WTC11 (cell line): ENCODE measurements at regions not wholly inside any gene's neighbourhood (a gene's known extent, or its start where the extent isn't known, plus 50 kb on each side); places are given as distances from the start of the nearest gene placed in this dataset.

ENCODE experiments used
- ATAC-seq: fragments of 200-7000 bp; cut with Tn5 transposase; 2 replicates; pipeline ENCODE4 v1.10.0; 2021; ENCODE audit warnings: mild to moderate bottlenecking, moderate library complexity
- CTCF ChIA-PET: fragments of 300-600 bp; sonication (Branson Sonifier 250); formaldehyde crosslinking; loops from one replicate; lab custom pipeline; 2021; ENCODE audit warnings: antibody characterized with exemption; lab: Charles Lee
- POLR2A ChIA-PET: fragments of 350-600 bp; sonication (Branson Sonifier 250); formaldehyde crosslinking; loops from one replicate; lab custom pipeline; 2021; ENCODE audit warnings: antibody characterized with exemption; lab: Charles Lee
- DNase-seq: peaks from one replicate; pipeline ENCODE4 v3.0.0; 2021; ENCODE audit warnings: low spot score
- H3K27ac Mint-ChIP-seq: 2 replicates; pipeline ENCODE4 v1.8.0; 2021; ENCODE audit warnings: mixed read lengths
- H3K27me3 Mint-ChIP-seq: 2 replicates; pipeline ENCODE4 v1.8.0; 2021; ENCODE audit warnings: low read depth, mild to moderate bottlenecking, moderate library complexity, mixed read lengths
- H3K36me3 Mint-ChIP-seq: 2 replicates; pipeline ENCODE4 v1.8.0; 2021; ENCODE audit warnings: mixed read lengths
- H3K4me1 Mint-ChIP-seq: 2 replicates; pipeline ENCODE4 v1.8.0; 2022; ENCODE audit warnings: mixed read lengths
- H3K4me3 Mint-ChIP-seq: 2 replicates; pipeline ENCODE4 v1.8.0; 2021; ENCODE audit warnings: mild to moderate bottlenecking, moderate library complexity, mixed read lengths
- H3K9me3 Mint-ChIP-seq: 2 replicates; pipeline ENCODE4 v1.8.0; 2021; ENCODE audit warnings: mixed read lengths
- AFF4 ChIP-seq: sonication (generic); formaldehyde crosslinking; IDR thresholded peaks from 2 replicates; pipeline ENCODE4 v1.8.1; 2023; ENCODE audit warnings: mild to moderate bottlenecking, missing genetic modification reagents, borderline replicate concordance
- ETV6 ChIP-seq: sonication (generic); formaldehyde crosslinking; IDR thresholded peaks from 2 replicates; pipeline ENCODE4 v1.8.1; 2022; ENCODE audit warnings: mild to moderate bottlenecking, missing genetic modification reagents
- FOXP1 ChIP-seq: sonication (generic); formaldehyde crosslinking; IDR thresholded peaks from 2 replicates; pipeline ENCODE4 v1.8.0; 2022; ENCODE audit warnings: missing genetic modification reagents, mild to moderate bottlenecking, moderate library complexity, borderline replicate concordance
- GRHL2 ChIP-seq: fragments of 250-450 bp; sonication (Bioruptor Pico); IDR thresholded peaks from 2 replicates; pipeline ENCODE4 v1.8.0; 2022; ENCODE audit warnings: mild to moderate bottlenecking, moderate library complexity; ENCODE audit not compliant: insufficient replicate concordance, severe bottlenecking
- NFATC4 ChIP-seq: fragments of 250-450 bp; sonication (Bioruptor Pico); IDR thresholded peaks from 2 replicates; pipeline ENCODE4 v1.9.0; 2021; ENCODE audit warnings: mild to moderate bottlenecking
- NFE2L1 ChIP-seq: sonication (generic); formaldehyde crosslinking; IDR thresholded peaks from 2 replicates; pipeline ENCODE4 v1.8.1; 2023; ENCODE audit warnings: missing genetic modification reagents
- RORB ChIP-seq: fragments of 250-450 bp; sonication (Bioruptor Pico); IDR thresholded peaks from 2 replicates; pipeline ENCODE4 v1.9.0; 2021; ENCODE audit warnings: mild to moderate bottlenecking
- SMAD4 ChIP-seq: sonication (generic); formaldehyde crosslinking; IDR thresholded peaks from 2 replicates; pipeline ENCODE4 v1.8.0; 2022; ENCODE audit warnings: mild to moderate bottlenecking, missing genetic modification reagents
- STAT6 ChIP-seq: sonication (generic); formaldehyde crosslinking; conservative IDR thresholded peaks from 2 replicates; pipeline ENCODE4 v1.8.1; 2023; ENCODE audit warnings: mild to moderate bottlenecking, low read depth, missing genetic modification reagents, moderate library complexity
- TEAD1 ChIP-seq: sonication (generic); formaldehyde crosslinking; IDR thresholded peaks from 2 replicates; pipeline ENCODE4 v1.8.0; 2022; ENCODE audit warnings: mild to moderate bottlenecking, missing genetic modification reagents
- TP53 ChIP-seq: sonication (generic); formaldehyde crosslinking; IDR thresholded peaks from 2 replicates; pipeline ENCODE4 v1.8.1; 2023; ENCODE audit warnings: mild to moderate bottlenecking, missing genetic modification reagents
- ZNF232 ChIP-seq: sonication (generic); formaldehyde crosslinking; IDR thresholded peaks from 2 replicates; pipeline ENCODE4 v1.8.0; 2022; ENCODE audit warnings: mild to moderate bottlenecking, missing genetic modification reagents
- ZNF416 ChIP-seq: fragments of 250-450 bp; sonication (Bioruptor Pico); IDR thresholded peaks from 2 replicates; pipeline ENCODE4 v1.9.0; 2021; ENCODE audit warnings: mild to moderate bottlenecking, inconsistent platforms
- TF ChIP-seq, protein P1 (sequence below): fragments of 250-450 bp; sonication (Bioruptor Pico); conservative IDR thresholded peaks from 2 replicates; pipeline ENCODE4 v1.9.0; 2021; ENCODE audit warnings: mild to moderate bottlenecking
- TF ChIP-seq, protein P2 (sequence below): sonication (generic); formaldehyde crosslinking; IDR thresholded peaks from 2 replicates; pipeline ENCODE4 v1.8.1; 2022; ENCODE audit warnings: missing genetic modification reagents, borderline replicate concordance
- TF ChIP-seq, protein P3 (sequence below): sonication (generic); formaldehyde crosslinking; IDR thresholded peaks from 2 replicates; pipeline ENCODE4 v1.8.0; 2022; ENCODE audit warnings: missing genetic modification reagents

DNA sequence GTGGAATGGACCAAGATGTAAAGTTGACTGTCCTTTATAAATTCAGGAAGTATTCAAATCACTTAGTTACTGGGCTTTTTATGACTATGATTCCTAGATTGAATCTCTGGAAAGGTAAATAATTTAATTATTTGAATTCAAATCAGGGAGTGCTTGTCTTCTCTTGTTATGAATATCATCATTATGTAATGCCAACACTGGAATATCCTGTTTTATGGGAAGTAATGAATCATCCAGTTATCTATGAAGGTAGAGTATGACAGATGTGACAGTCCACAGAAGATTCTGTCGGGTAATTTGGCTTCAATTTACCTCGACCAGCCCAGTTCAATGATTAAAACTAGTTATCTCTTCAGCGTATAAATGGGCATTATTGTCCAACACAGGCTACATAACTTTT, 141.0 kb upstream of the NUDT12 start:
- H3K4me3 Mint-ChIP-seq, result no peak overlapping the region
- no peak overlapping the region for H3K27ac Mint-ChIP-seq
- no peak for TF ChIP-seq ZNF416 (CRISPR knock-in tag)
- TF ChIP-seq, protein P1, sequence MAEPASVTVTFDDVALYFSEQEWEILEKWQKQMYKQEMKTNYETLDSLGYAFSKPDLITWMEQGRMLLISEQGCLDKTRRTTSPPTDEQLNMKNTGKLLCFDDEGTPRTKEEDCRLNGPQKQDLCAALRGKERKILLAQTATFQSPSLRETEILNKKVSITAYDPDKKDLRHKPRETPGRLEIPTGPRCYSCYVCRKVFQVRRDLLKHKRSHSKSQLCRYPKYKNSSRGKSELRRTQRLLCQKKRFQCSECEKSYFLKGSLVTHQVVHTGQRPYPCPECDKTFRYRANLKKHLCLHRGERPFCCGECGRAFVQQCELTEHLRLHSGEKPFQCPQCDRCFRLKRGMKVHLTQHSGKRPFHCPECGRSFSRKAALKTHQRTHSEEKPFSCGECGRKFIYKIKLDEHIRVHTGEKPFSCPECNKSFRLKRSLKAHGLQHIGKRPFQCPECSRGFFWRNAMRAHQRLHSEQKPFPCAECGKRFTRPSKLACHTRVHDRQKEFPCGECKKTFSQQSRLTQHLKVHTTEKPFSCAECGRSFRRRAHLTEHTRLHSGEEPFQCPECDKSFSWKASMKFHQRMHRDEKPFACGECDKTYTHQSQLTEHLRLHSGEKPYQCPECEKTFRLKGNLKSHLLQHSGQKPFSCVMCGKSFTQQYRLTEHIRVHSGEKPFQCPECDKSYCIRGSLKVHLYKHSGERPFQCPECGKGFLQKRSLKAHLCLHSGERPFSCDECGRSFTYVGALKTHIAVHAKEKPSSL, result no peak
- no peak for TF ChIP-seq AFF4 (CRISPR knock-in tag)
- no peak for TF ChIP-seq TP53 (CRISPR knock-in tag)
- TF ChIP-seq SMAD4 (CRISPR knock-in tag), result no peak
- no peak for TF ChIP-seq ZNF232
- no peak for TF ChIP-seq NFE2L1 (CRISPR knock-in tag)
- TF ChIP-seq TEAD1 (CRISPR knock-in tag), result no peak
- TF ChIP-seq STAT6 (CRISPR knock-in tag), result no peak
- TF ChIP-seq FOXP1, result no peak
- no peak for TF ChIP-seq ETV6 (CRISPR knock-in tag)
- TF ChIP-seq, protein P2, sequence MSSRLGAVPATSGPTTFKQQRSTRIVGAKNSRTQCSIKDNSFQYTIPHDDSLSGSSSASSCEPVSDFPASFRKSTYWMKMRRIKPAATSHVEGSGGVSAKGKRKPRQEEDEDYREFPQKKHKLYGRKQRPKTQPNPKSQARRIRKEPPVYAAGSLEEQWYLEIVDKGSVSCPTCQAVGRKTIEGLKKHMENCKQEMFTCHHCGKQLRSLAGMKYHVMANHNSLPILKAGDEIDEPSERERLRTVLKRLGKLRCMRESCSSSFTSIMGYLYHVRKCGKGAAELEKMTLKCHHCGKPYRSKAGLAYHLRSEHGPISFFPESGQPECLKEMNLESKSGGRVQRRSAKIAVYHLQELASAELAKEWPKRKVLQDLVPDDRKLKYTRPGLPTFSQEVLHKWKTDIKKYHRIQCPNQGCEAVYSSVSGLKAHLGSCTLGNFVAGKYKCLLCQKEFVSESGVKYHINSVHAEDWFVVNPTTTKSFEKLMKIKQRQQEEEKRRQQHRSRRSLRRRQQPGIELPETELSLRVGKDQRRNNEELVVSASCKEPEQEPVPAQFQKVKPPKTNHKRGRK (CRISPR knock-in tag), result no peak
- no peak for TF ChIP-seq RORB (CRISPR knock-in tag)
- no peak for TF ChIP-seq NFATC4
- no peak for TF ChIP-seq GRHL2
- TF ChIP-seq, protein P3, sequence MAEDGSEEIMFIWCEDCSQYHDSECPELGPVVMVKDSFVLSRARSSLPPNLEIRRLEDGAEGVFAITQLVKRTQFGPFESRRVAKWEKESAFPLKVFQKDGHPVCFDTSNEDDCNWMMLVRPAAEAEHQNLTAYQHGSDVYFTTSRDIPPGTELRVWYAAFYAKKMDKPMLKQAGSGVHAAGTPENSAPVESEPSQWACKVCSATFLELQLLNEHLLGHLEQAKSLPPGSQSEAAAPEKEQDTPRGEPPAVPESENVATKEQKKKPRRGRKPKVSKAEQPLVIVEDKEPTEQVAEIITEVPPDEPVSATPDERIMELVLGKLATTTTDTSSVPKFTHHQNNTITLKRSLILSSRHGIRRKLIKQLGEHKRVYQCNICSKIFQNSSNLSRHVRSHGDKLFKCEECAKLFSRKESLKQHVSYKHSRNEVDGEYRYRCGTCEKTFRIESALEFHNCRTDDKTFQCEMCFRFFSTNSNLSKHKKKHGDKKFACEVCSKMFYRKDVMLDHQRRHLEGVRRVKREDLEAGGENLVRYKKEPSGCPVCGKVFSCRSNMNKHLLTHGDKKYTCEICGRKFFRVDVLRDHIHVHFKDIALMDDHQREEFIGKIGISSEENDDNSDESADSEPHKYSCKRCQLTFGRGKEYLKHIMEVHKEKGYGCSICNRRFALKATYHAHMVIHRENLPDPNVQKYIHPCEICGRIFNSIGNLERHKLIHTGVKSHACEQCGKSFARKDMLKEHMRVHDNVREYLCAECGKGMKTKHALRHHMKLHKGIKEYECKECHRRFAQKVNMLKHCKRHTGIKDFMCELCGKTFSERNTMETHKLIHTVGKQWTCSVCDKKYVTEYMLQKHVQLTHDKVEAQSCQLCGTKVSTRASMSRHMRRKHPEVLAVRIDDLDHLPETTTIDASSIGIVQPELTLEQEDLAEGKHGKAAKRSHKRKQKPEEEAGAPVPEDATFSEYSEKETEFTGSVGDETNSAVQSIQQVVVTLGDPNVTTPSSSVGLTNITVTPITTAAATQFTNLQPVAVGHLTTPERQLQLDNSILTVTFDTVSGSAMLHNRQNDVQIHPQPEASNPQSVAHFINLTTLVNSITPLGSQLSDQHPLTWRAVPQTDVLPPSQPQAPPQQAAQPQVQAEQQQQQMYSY (CRISPR knock-in tag), result no peak
- TF ChIP-seq, all 79 proteins: peak for 0

More for the DNA sequence above, 141.0 kb upstream of the NUDT12 start:
- ATAC-seq (no peak), DNase-seq (no peak)
- Mint-ChIP-seq H3K9me3 (no peaks in the 10 kb centered on the region), H3K27me3 (no peaks in the 10 kb centered on the region), H3K36me3 (no peaks in the 10 kb centered on the region), H3K4me1 (no peaks in the 10 kb centered on the region)
- ChIA-PET POLR2A (no interaction called here), CTCF (interaction anchor here (0.6 to 0.7 kb wide), 3 partner anchors 37 to 102 kb away, joined by 4 read pairs; no protein-coding TSS in a partner anchor)
